Transverse colon (tissue), 3 donors: ENCODE measurements at regions not wholly inside any gene's neighbourhood (a gene's known extent, or its start where the extent isn't known, plus 50 kb on each side); places are given as distances from the start of the nearest gene placed in this dataset.

Experiments used
- EP300 ChIP-seq: sonication (generic); formaldehyde crosslinking; IDR thresholded peaks from one replicate; pipeline ENCODE4 v1.6.1; 2017; ENCODE audit warnings: antibody characterized with exemption, low read depth
- TF ChIP-seq, protein P1 (sequence below), 5 experiments: fragments of 200-600 bp in 3 of 5; fragments of 450-650 bp in 2 of 5; sonication (generic) in 3 of 5; IDR thresholded peaks; 1 replicate in 2 of 5; 2 replicates in 3 of 5; pipeline ENCODE4 v1.5.1; 2016 to 2017; ENCODE audit warnings: antibody characterized with exemption in 5 of 5, inconsistent platforms in 3 of 5, mild to moderate bottlenecking in 2 of 5, moderate library complexity in 1 of 5

DNA sequence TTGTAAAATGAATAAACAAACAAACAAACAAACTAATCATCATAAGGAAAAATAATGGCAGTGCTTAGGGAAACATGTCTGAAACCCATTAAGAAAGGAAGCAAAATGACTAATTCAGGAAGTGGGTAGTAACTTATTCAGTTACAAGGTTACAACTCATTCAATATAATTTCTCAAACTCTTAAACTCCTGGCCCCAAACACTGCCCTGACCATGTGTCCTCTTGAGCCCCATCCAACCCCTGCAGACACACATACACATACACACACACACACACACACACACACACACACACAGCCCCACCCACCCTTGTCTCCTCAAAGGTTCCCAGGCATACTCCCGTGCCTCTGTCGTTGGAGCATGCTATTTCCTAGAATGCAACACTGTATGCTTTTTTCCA, 193.9 kb downstream of the SEC61B start:
- no peak for TF ChIP-seq EP300
- TF ChIP-seq, protein P1, sequence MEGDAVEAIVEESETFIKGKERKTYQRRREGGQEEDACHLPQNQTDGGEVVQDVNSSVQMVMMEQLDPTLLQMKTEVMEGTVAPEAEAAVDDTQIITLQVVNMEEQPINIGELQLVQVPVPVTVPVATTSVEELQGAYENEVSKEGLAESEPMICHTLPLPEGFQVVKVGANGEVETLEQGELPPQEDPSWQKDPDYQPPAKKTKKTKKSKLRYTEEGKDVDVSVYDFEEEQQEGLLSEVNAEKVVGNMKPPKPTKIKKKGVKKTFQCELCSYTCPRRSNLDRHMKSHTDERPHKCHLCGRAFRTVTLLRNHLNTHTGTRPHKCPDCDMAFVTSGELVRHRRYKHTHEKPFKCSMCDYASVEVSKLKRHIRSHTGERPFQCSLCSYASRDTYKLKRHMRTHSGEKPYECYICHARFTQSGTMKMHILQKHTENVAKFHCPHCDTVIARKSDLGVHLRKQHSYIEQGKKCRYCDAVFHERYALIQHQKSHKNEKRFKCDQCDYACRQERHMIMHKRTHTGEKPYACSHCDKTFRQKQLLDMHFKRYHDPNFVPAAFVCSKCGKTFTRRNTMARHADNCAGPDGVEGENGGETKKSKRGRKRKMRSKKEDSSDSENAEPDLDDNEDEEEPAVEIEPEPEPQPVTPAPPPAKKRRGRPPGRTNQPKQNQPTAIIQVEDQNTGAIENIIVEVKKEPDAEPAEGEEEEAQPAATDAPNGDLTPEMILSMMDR (IDR thresholded peaks at IDR 0.05) = no peak
